ENCODE measurements at regions not wholly inside any gene's neighbourhood (a gene's known extent, or its start where the extent isn't known, plus 50 kb on each side); places are given as distances from the start of the nearest gene placed in this dataset.

- TF ChIP-seq POLR2AphosphoS5 (IDR thresholded peaks at IDR 0.05; ENCODE audit: low read depth, low read length) (no peak), TAF1 (IDR thresholded peaks at IDR 0.05; ENCODE audit: low read depth, low read length) (no peak), POLR2A (IDR thresholded peaks at IDR 0.05; ENCODE audit: low read depth, low read length) (no peak), SPI1 (IDR thresholded peaks at IDR 0.05; ENCODE audit: low read depth, low read length) (no peak), POU2F2 (IDR thresholded peaks at IDR 0.05; ENCODE audit: low read depth, low read length) (no peak)
Observed at GRCh38 chr16:86127366-86127765, 228.4 kb downstream of the IRF8 start.
